ENCODE measurements at regions not wholly inside any gene's neighbourhood (a gene's known extent, or its start where the extent isn't known, plus 50 kb on each side); places are given as distances from the start of the nearest gene placed in this dataset.

GRCh38 chr2:117396161-117396560 lies 418.3 kb upstream of the DDX18 start:
- Histone ChIP-seq H2AFZ (no peak overlapping the region), H3K79me2 (ENCODE audit: insufficient read depth) (no peaks in the 10 kb centered on the region), H3K4me2 (ENCODE audit: unreplicated experiment) (no peak overlapping the region), H3K27me3 (replicated peaks; ENCODE audit: insufficient read depth) (no peaks in the 10 kb centered on the region), H3F3A (ENCODE audit: insufficient read depth) (no peaks in the 10 kb centered on the region), H3K4me3 (no peak overlapping the region), H4K20me1 (ENCODE audit: insufficient read depth) (no peaks in the 10 kb centered on the region), H3K27ac (no peak overlapping the region), H3K36me3 (ENCODE audit: low read depth) (no peaks in the 10 kb centered on the region), H3K9me2 (ENCODE audit: insufficient read depth) (no peaks in the 10 kb centered on the region), H3K4me1 (ENCODE audit: insufficient read depth) (no peaks in the 10 kb centered on the region), H3K9me3 (ENCODE audit: low read depth) (no peaks in the 10 kb centered on the region), H3K9ac (no peak overlapping the region)
- no peak for DNase-seq
- TF ChIP-seq EZH2 (IDR thresholded peaks at IDR 0.05; ENCODE audit: insufficient read depth, poor library complexity, severe bottlenecking): no peak
- TF ChIP-seq EZH2phosphoT487 (IDR thresholded peaks at IDR 0.05; ENCODE audit: insufficient read depth, low read depth): no peak
- in situ Hi-C loops (cut with MboI): no loop called here

- no peak overlapping the region for H3K4me3 ChIP-seq
- H2AFZ ChIP-seq: no peak overlapping the region
- no peaks in the 10 kb centered on the region for H3K9me2 ChIP-seq (ENCODE audit: insufficient read depth)
- WGBS, 2 experiments (ENCODE audit: low coverage in 1 of 2, low lambda C conversion rate in 2 of 2, missing lambda C conversion rate in 2 of 2): 2 to 5% methylated on average over 1 of the region's 1 CpG
- TF ChIP-seq EZH2phosphoT487 (IDR thresholded peaks at IDR 0.05; ENCODE audit: insufficient read depth, low read depth) (no peak), EZH2 (IDR thresholded peaks at IDR 0.05; ENCODE audit: insufficient read depth, poor library complexity, severe bottlenecking) (no peak)
- no peak for DNase-seq
- H3K27ac ChIP-seq: no peak overlapping the region
- no peaks in the 10 kb centered on the region for H3K9me3 ChIP-seq (ENCODE audit: low read depth)
- H3K27me3 ChIP-seq (replicated peaks; ENCODE audit: insufficient read depth): no peaks in the 10 kb centered on the region
- no peaks in the 10 kb centered on the region for H3K36me3 ChIP-seq (ENCODE audit: low read depth)
- H4K20me1 ChIP-seq (ENCODE audit: insufficient read depth): no peaks in the 10 kb centered on the region
- H3K79me2 ChIP-seq (ENCODE audit: insufficient read depth): no peaks in the 10 kb centered on the region
- no peaks in the 10 kb centered on the region for H3K4me1 ChIP-seq (ENCODE audit: insufficient read depth)
- H3K9ac ChIP-seq: no peak overlapping the region
- no peak overlapping the region for H3K4me2 ChIP-seq (ENCODE audit: unreplicated experiment)
- in situ Hi-C loops (cut with MboI): no loop called here
- no peaks in the 10 kb centered on the region for H3F3A ChIP-seq (ENCODE audit: insufficient read depth)
Measured at GRCh38 chr2:117401582-117401981, 412.9 kb upstream of the DDX18 start.

- Histone ChIP-seq H4K20me1 (ENCODE audit: insufficient read depth) (no peaks in the 10 kb centered on the region), H3K27me3 (replicated peaks; ENCODE audit: insufficient read depth) (no peaks in the 10 kb centered on the region), H3K9me2 (ENCODE audit: insufficient read depth) (no peaks in the 10 kb centered on the region), H2AFZ (no peak overlapping the region), H3K9ac (no peak overlapping the region), H3K4me2 (ENCODE audit: unreplicated experiment) (no peak overlapping the region), H3K36me3 (ENCODE audit: low read depth) (no peaks in the 10 kb centered on the region), H3K9me3 (ENCODE audit: low read depth) (no peaks in the 10 kb centered on the region), H3K4me1 (ENCODE audit: insufficient read depth) (no peaks in the 10 kb centered on the region), H3F3A (ENCODE audit: insufficient read depth) (no peaks in the 10 kb centered on the region), H3K4me3 (no peak overlapping the region), H3K79me2 (ENCODE audit: insufficient read depth) (no peaks in the 10 kb centered on the region), H3K27ac (no peak overlapping the region)
- in situ Hi-C loops (cut with MboI): no loop called here
- TF ChIP-seq EZH2phosphoT487 (IDR thresholded peaks at IDR 0.05; ENCODE audit: insufficient read depth, low read depth) (no peak), EZH2 (IDR thresholded peaks at IDR 0.05; ENCODE audit: insufficient read depth, poor library complexity, severe bottlenecking) (no peak)
- WGBS, 2 experiments (ENCODE audit: low coverage in 1 of 2, low lambda C conversion rate in 2 of 2, missing lambda C conversion rate in 2 of 2): 62 to 74% methylated on average over 1 of the region's 1 CpG
- DNase-seq: no peak
Measured at GRCh38 chr2:117406443-117406842, 408.0 kb upstream of the DDX18 start.

GRCh38 chr2:117407746-117408145 lies 406.7 kb upstream of the DDX18 start:
- in situ Hi-C loops (cut with MboI): no loop called here
- 27 to 39% methylated on average over 4 of the region's 4 CpGs for WGBS, 2 experiments (ENCODE audit: low coverage in 1 of 2, low lambda C conversion rate in 2 of 2, missing lambda C conversion rate in 2 of 2)

GRCh38 chr2:117409443-117409842 lies 405.0 kb upstream of the DDX18 start:
- no peak for TF ChIP-seq EZH2 (IDR thresholded peaks at IDR 0.05; ENCODE audit: insufficient read depth, poor library complexity, severe bottlenecking)
- H3K9me3 ChIP-seq (ENCODE audit: low read depth): no peaks in the 10 kb centered on the region
- no peaks in the 10 kb centered on the region for H3K4me1 ChIP-seq (ENCODE audit: insufficient read depth)
- no peaks in the 10 kb centered on the region for H3K79me2 ChIP-seq (ENCODE audit: insufficient read depth)
- H3K36me3 ChIP-seq (ENCODE audit: low read depth): no peaks in the 10 kb centered on the region
- no peak for DNase-seq
- no peak overlapping the region for H3K4me3 ChIP-seq
- H3K9me2 ChIP-seq (ENCODE audit: insufficient read depth): no peaks in the 10 kb centered on the region
- no peak overlapping the region for H2AFZ ChIP-seq
- WGBS, 2 experiments (ENCODE audit: low coverage in 1 of 2, low lambda C conversion rate in 2 of 2, missing lambda C conversion rate in 2 of 2): 28 to 43% methylated on average over 4 of the region's 4 CpGs
- H4K20me1 ChIP-seq (ENCODE audit: insufficient read depth): no peaks in the 10 kb centered on the region
- H3K9ac ChIP-seq: no peak overlapping the region
- in situ Hi-C loops (cut with MboI): no loop called here
- H3F3A ChIP-seq (ENCODE audit: insufficient read depth): no peaks in the 10 kb centered on the region
- H3K27me3 ChIP-seq (replicated peaks; ENCODE audit: insufficient read depth): no peaks in the 10 kb centered on the region
- H3K27ac ChIP-seq: no peak overlapping the region
- H3K4me2 ChIP-seq (ENCODE audit: unreplicated experiment): no peak overlapping the region

More at GRCh38 chr2:117407746-117408145, 406.7 kb upstream of the DDX18 start:
- Histone ChIP-seq H4K20me1 (ENCODE audit: insufficient read depth) (no peaks in the 10 kb centered on the region), H3K9me3 (ENCODE audit: low read depth) (no peaks in the 10 kb centered on the region), H2AFZ (no peak overlapping the region), H3K27me3 (replicated peaks; ENCODE audit: insufficient read depth) (no peaks in the 10 kb centered on the region), H3K4me3 (no peak overlapping the region), H3K4me1 (ENCODE audit: insufficient read depth) (no peaks in the 10 kb centered on the region), H3K79me2 (ENCODE audit: insufficient read depth) (no peaks in the 10 kb centered on the region), H3K9me2 (ENCODE audit: insufficient read depth) (no peaks in the 10 kb centered on the region), H3K9ac (no peak overlapping the region), H3K36me3 (ENCODE audit: low read depth) (no peaks in the 10 kb centered on the region), H3F3A (ENCODE audit: insufficient read depth) (no peaks in the 10 kb centered on the region), H3K4me2 (ENCODE audit: unreplicated experiment) (no peak overlapping the region), H3K27ac (no peak overlapping the region)
- TF ChIP-seq EZH2 (IDR thresholded peaks at IDR 0.05; ENCODE audit: insufficient read depth, poor library complexity, severe bottlenecking): no peak
- no peak for TF ChIP-seq EZH2phosphoT487 (IDR thresholded peaks at IDR 0.05; ENCODE audit: insufficient read depth, low read depth)
- no peak for DNase-seq
